DOHH2 (cell line): ENCODE measurements at regions not wholly inside any gene's neighbourhood (a gene's known extent, or its start where the extent isn't known, plus 50 kb on each side); places are given as distances from the start of the nearest gene placed in this dataset.

ENCODE experiments used
- H3F3A ChIP-seq: fragments of 200-600 bp; sonication (generic), shearing (Covaris generic); 2 replicates; pipeline ENCODE4 v1.6.0; 2016; ENCODE audit warnings: antibody characterized with exemption, mild to moderate bottlenecking; ENCODE audit not compliant: control insufficient read depth, insufficient read depth
- H3K27ac ChIP-seq: fragments of 200-600 bp; sonication (generic); 2 replicates; pipeline ENCODE4 v1.5.1; 2014; ENCODE audit warnings: low read depth, mild to moderate bottlenecking, low read length, moderate library complexity
- H3K27me3 ChIP-seq: fragments of 200-600 bp; sonication (generic); 2 replicates; pipeline ENCODE4 v1.6.1; 2014; ENCODE audit warnings: mild to moderate bottlenecking, low read length, mixed read lengths; ENCODE audit not compliant: control insufficient read depth
- H3K36me3 ChIP-seq: fragments of 200-600 bp; sonication (generic); 2 replicates; pipeline ENCODE4 v1.6.1; 2014; ENCODE audit warnings: mild to moderate bottlenecking, low read length, moderate library complexity, mixed read lengths; ENCODE audit not compliant: control insufficient read depth
- H3K4me1 ChIP-seq: fragments of 200-600 bp; sonication (generic); 2 replicates; pipeline ENCODE4 v1.6.1; 2014; ENCODE audit warnings: mild to moderate bottlenecking, low read length, mixed read lengths; ENCODE audit not compliant: control insufficient read depth
- H3K4me2 ChIP-seq: fragments of 200-600 bp; sonication (generic); 2 replicates; pipeline ENCODE4 v1.6.0; 2014; ENCODE audit warnings: mild to moderate bottlenecking, low read length, moderate library complexity
- H3K4me3 ChIP-seq: fragments of 200-600 bp; sonication (generic); 2 replicates; pipeline ENCODE4 v1.5.1; 2014; ENCODE audit warnings: mild to moderate bottlenecking, low read length, mixed read lengths
- H3K79me2 ChIP-seq: fragments of 200-600 bp; sonication (generic); 2 replicates; pipeline ENCODE4 v1.6.1; 2014; ENCODE audit warnings: mild to moderate bottlenecking, low read length, mixed read lengths; ENCODE audit not compliant: control insufficient read depth
- H3K9me2 ChIP-seq: fragments of 200-600 bp; sonication (generic); replicated peaks from 2 replicates; pipeline ENCODE4 v1.6.1; 2014; ENCODE audit warnings: mild to moderate bottlenecking, low read length, mixed read lengths; ENCODE audit not compliant: control insufficient read depth
- H3K9me3 ChIP-seq: fragments of 200-600 bp; sonication (generic); 2 replicates; pipeline ENCODE4 v1.6.1; 2014; ENCODE audit warnings: antibody characterized with exemption, low read length, mixed read lengths; ENCODE audit not compliant: control insufficient read depth, insufficient read depth
- H4K20me1 ChIP-seq: fragments of 200-600 bp; sonication (generic); 2 replicates; pipeline ENCODE4 v1.6.0; 2014; ENCODE audit warnings: low read depth, mild to moderate bottlenecking, antibody characterized with exemption, low read length, moderate library complexity; ENCODE audit not compliant: control insufficient read depth, insufficient read depth
- CTCF ChIP-seq: fragments of 200-600 bp; sonication (generic); IDR thresholded peaks from one replicate; pipeline ENCODE4 v1.5.1; 2014; ENCODE audit warnings: antibody characterized with exemption, mild to moderate bottlenecking, low read depth, low read length; ENCODE audit not compliant: poor library complexity, severe bottlenecking
- EZH2phosphoT487 ChIP-seq: fragments of 200-600 bp; sonication (generic); IDR thresholded peaks from 2 replicates; pipeline ENCODE4 v1.6.1; 2017; ENCODE audit warnings: borderline replicate concordance, mild to moderate bottlenecking, antibody characterized with exemption, low read length, moderate library complexity, mixed read lengths

GRCh38 chr4:56186808-56187523 is 200.3 kb downstream of the AASDH start:
- Histone ChIP-seq H3F3A (no peaks in the 10 kb centered on the region), H3K4me1 (peaks cover 13% of the 10 kb centered on the region), H3K4me3 (no peak overlapping the region), H3K4me2 (no peak overlapping the region), H3K36me3 (0 out of 2 replicates have a peak, but pooled peaks cover 3% of the 10 kb centered on the region), H3K9me2 (no peaks in the 10 kb centered on the region), H3K27me3 (no peaks in the 10 kb centered on the region), H3K27ac (no peak overlapping the region), H3K9me3 (no peaks in the 10 kb centered on the region), H3K79me2 (no peaks in the 10 kb centered on the region), H4K20me1 (no peaks in the 10 kb centered on the region)
- TF ChIP-seq EZH2phosphoT487: no peak
- no peak for TF ChIP-seq CTCF

- no peak overlapping the region for H3K27ac ChIP-seq
- H4K20me1 ChIP-seq: no peaks in the 10 kb centered on the region
- no peaks in the 10 kb centered on the region for H3K79me2 ChIP-seq
- 0 out of 2 replicates have a peak, but pooled peaks cover 3% of the 10 kb centered on the region for H3K36me3 ChIP-seq
- no peak overlapping the region for H3K4me2 ChIP-seq
- H3K9me3 ChIP-seq: no peaks in the 10 kb centered on the region
- H3K4me1 ChIP-seq: peaks cover 21% of the 10 kb centered on the region
- H3F3A ChIP-seq: no peaks in the 10 kb centered on the region
- no peak overlapping the region for H3K4me3 ChIP-seq
- no peak for TF ChIP-seq EZH2phosphoT487
- no peak for TF ChIP-seq CTCF
- H3K27me3 ChIP-seq: no peaks in the 10 kb centered on the region
- no peaks in the 10 kb centered on the region for H3K9me2 ChIP-seq
Measured at GRCh38 chr4:56185901-56186300, 201.4 kb downstream of the AASDH start.

GRCh38 chr4:56184214-56184613 is 203.1 kb downstream of the AASDH start:
- Histone ChIP-seq H3K79me2 (no peaks in the 10 kb centered on the region), H3K4me3 (no peak overlapping the region), H3K9me2 (no peaks in the 10 kb centered on the region), H3K36me3 (0 out of 2 replicates have a peak, but pooled peaks cover 3% of the 10 kb centered on the region), H3K4me2 (peak overlapping the region; percentile 69), H4K20me1 (no peaks in the 10 kb centered on the region), H3K9me3 (no peaks in the 10 kb centered on the region), H3K27ac (no peak overlapping the region), H3K27me3 (no peaks in the 10 kb centered on the region), H3F3A (no peaks in the 10 kb centered on the region), H3K4me1 (peaks cover 22% of the 10 kb centered on the region)
- TF ChIP-seq CTCF (no peak), EZH2phosphoT487 (no peak)
